Endothelial cell of umbilical vein (primary cell): ENCODE measurements at regions not wholly inside any gene's neighbourhood (a gene's known extent, or its start where the extent isn't known, plus 50 kb on each side); places are given as distances from the start of the nearest gene placed in this dataset.

Experiments
- BruUV-seq: library from RNA; stranded (reverse); fragments of 400-500 nt; replicated peaks from 2 replicates; lab custom pipeline; 2021; lab: Mats Ljungman, UMichigan
- CTCF ChIA-PET: fragments of 300-600, 350-600 bp; sonication (Branson Sonifier 250); formaldehyde crosslinking; loops from one replicate; lab custom pipeline; 2021; ENCODE audit warnings: antibody characterized with exemption, inconsistent platforms; lab: Charles Lee
- POLR2A ChIA-PET: fragments of 300-600, 350-600 bp; sonication (Branson Sonifier 250); formaldehyde crosslinking; loops from one replicate; lab custom pipeline; 2021; ENCODE audit warnings: antibody characterized with exemption, inconsistent platforms; lab: Charles Lee
- DNase-seq: peaks from one replicate; pipeline ENCODE4 v3.0.0-alpha.2; 2011; ENCODE audit warnings: low read depth, low spot score
- FAIRE-seq: peaks from 2 replicates; lab custom pipeline; 2011; peaks lifted over from hg19 to GRCh38; lab: Jason Lieb, UNC
- H2AFZ ChIP-seq: 2 replicates; pipeline ENCODE4 v1.6.0; 2012; ENCODE audit warnings: low read depth, low read length, control low read depth, inconsistent platforms
- H3K27ac ChIP-seq: 2 replicates; pipeline ENCODE4 v1.5.1; 2011; ENCODE audit warnings: low read depth, mild to moderate bottlenecking, control low read depth, low read length, moderate library complexity; ENCODE audit not compliant: insufficient read depth
- H3K27me3 ChIP-seq, 2 experiments: 2 replicates each; pipeline versions ENCODE4 v1.6.0 to v1.6.1; 2011; ENCODE audit warnings: low read length in 2 of 2, mixed read lengths in 1 of 2; ENCODE audit not compliant: control insufficient read depth in 2 of 2, insufficient read depth in 2 of 2
- H3K36me3 ChIP-seq, 2 experiments: 2 replicates in 1 of 2; 3 replicates in 1 of 2; pipeline ENCODE4 v1.5.1; 2011; ENCODE audit warnings: low read length in 2 of 2, mild to moderate bottlenecking in 1 of 2, moderate library complexity in 1 of 2; ENCODE audit not compliant: control insufficient read depth in 2 of 2, insufficient read depth in 2 of 2; ENCODE audit errors: extremely low read depth in 1 of 2
- H3K4me1 ChIP-seq: 3 replicates; pipeline ENCODE4 v1.5.1; 2011; ENCODE audit warnings: mild to moderate bottlenecking, low read length; ENCODE audit not compliant: control insufficient read depth, insufficient read depth; ENCODE audit errors: extremely low read depth
- H3K4me2 ChIP-seq: 2 replicates; pipeline ENCODE4 v1.6.1; 2011; ENCODE audit warnings: low read length, control low read depth, mixed read lengths; ENCODE audit not compliant: insufficient read depth
- H3K4me3 ChIP-seq, 3 experiments: fragments of 200-600 bp in 1 of 3; sonication (generic), shearing (Covaris generic) in 1 of 3; replicated peaks in 1 of 3; 2 replicates each; pipeline ENCODE4 v1.5.1; 2011 to 2016; ENCODE audit warnings: control low read depth in 3 of 3, low read length in 3 of 3, mild to moderate bottlenecking in 2 of 3, inconsistent platforms in 1 of 3, low read depth in 1 of 3, moderate library complexity in 1 of 3; ENCODE audit not compliant: insufficient read depth in 1 of 3
- H3K79me2 ChIP-seq: 2 replicates; pipeline ENCODE4 v1.6.0; 2012; ENCODE audit warnings: low read length, inconsistent platforms; ENCODE audit not compliant: control insufficient read depth, insufficient read depth
- H3K9ac ChIP-seq: replicated peaks from 2 replicates; pipeline ENCODE3; 2011; ENCODE audit warnings: low read length, control low read depth; ENCODE audit not compliant: insufficient read depth; ENCODE audit errors: extremely low read depth
- H3K9me1 ChIP-seq: replicated peaks from 3 replicates; pipeline ENCODE4 v1.6.0; 2011; ENCODE audit warnings: mild to moderate bottlenecking, low read length; ENCODE audit not compliant: control insufficient read depth, insufficient read depth; ENCODE audit errors: extremely low read depth
- H3K9me3 ChIP-seq: replicated peaks from 2 replicates; pipeline ENCODE4 v1.5.1; 2012; ENCODE audit warnings: low read length, inconsistent platforms; ENCODE audit not compliant: control insufficient read depth, insufficient read depth
- H4K20me1 ChIP-seq: replicated peaks from 2 replicates; pipeline ENCODE3; 2011; ENCODE audit warnings: mild to moderate bottlenecking, low read length; ENCODE audit not compliant: control insufficient read depth, insufficient read depth; ENCODE audit errors: extremely low read depth
- CTCF ChIP-seq, 2 donors: IDR thresholded peaks; 1 replicate in 1 of 2; 2 replicates in 1 of 2; pipeline ENCODE4 v1.5.1; 2011; ENCODE audit warnings: low read length in 2 of 2, mild to moderate bottlenecking in 2 of 2, moderate library complexity in 2 of 2, control low read depth in 1 of 2, inconsistent platforms in 1 of 2, low read depth in 1 of 2; ENCODE audit not compliant: insufficient read depth in 1 of 2; ENCODE audit errors: extremely low read depth in 1 of 2
- EZH2 ChIP-seq: IDR thresholded peaks from 2 replicates; pipeline ENCODE4 v1.6.1; 2012; ENCODE audit warnings: borderline replicate concordance, low read depth, mild to moderate bottlenecking, moderate library complexity, low read length, inconsistent platforms; ENCODE audit not compliant: severe bottlenecking
- FOS ChIP-seq: IDR thresholded peaks from 2 replicates; pipeline ENCODE4 v1.6.1; 2011; ENCODE audit warnings: mild to moderate bottlenecking, low read length, moderate library complexity, borderline replicate concordance; ENCODE audit not compliant: insufficient read depth
- GATA2 ChIP-seq: IDR thresholded peaks from 2 replicates; pipeline ENCODE4 v1.7.0; 2011; ENCODE audit warnings: low read depth, mild to moderate bottlenecking, moderate library complexity, mixed read lengths, low read length; ENCODE audit not compliant: insufficient read length, insufficient read depth
- JUN ChIP-seq: IDR thresholded peaks from 2 replicates; pipeline ENCODE4 v1.6.1; 2011; ENCODE audit warnings: borderline replicate concordance, low read depth; ENCODE audit not compliant: insufficient read length, insufficient read depth
- MAX ChIP-seq: IDR thresholded peaks from 2 replicates; pipeline ENCODE4 v1.6.1; 2011; ENCODE audit not compliant: insufficient read depth, insufficient read length
- MYC ChIP-seq: IDR thresholded peaks from one replicate; pipeline ENCODE4 v1.6.1; 2011; ENCODE audit warnings: mild to moderate bottlenecking, low read depth, low read length
- POLR2A ChIP-seq: IDR thresholded peaks from 2 replicates; pipeline ENCODE4 v1.6.1; 2012; ENCODE audit warnings: low read depth, mild to moderate bottlenecking, control low read depth, low read length
- POLR2AphosphoS5 ChIP-seq: IDR thresholded peaks from 2 replicates; pipeline ENCODE4 v1.6.1; 2012; ENCODE audit warnings: low read depth, mild to moderate bottlenecking, control low read depth, low read length, moderate library complexity; ENCODE audit not compliant: insufficient read depth
- dilution Hi-C: fragments of 300-500 bp; cut with MboI; formaldehyde crosslinking; loops from one replicate; pipeline ENCODE4 v1.15.0; 2019; ENCODE audit warnings: low sequenced_read_pairs; ENCODE audit not compliant: extremely low pct_ligation_motif_present
- intact Hi-C: fragments of 100-400 bp; cut with micrococcal nuclease; formaldehyde crosslinking; loops from one replicate; pipeline ENCODE4 v1.10.0; 2022

GRCh38 chr3:107285197-107285596 is 92.0 kb upstream of the CCDC54 start:
- Histone ChIP-seq H3K27ac (no peak overlapping the region), H3K27me3 (peaks cover 5 to 15% of the 10 kb centered on the region in 2 experiments), H2AFZ (no peak overlapping the region), H4K20me1 (no peaks in the 10 kb centered on the region), H3K9me1 (no peaks in the 10 kb centered on the region), H3K9me3 (no peaks in the 10 kb centered on the region), H3K36me3 (no peaks in the 10 kb centered on the region), H3K4me1 (no peaks in the 10 kb centered on the region), H3K9ac (no peak overlapping the region), H3K4me3 (no peak overlapping the region), H3K79me2 (no peaks in the 10 kb centered on the region), H3K4me2 (no peak overlapping the region)
- TF ChIP-seq FOS = no peak
- no peak for TF ChIP-seq EZH2
- TF ChIP-seq JUN = no peak
- TF ChIP-seq POLR2A = no peak
- no peak for TF ChIP-seq GATA2
- TF ChIP-seq CTCF (IDR thresholded peaks at IDR 0.05; ENCODE audit: extremely low read depth in 1 of 2, insufficient read depth in 1 of 2, low read depth in 1 of 2, low read length in 2 of 2) = no peak
- TF ChIP-seq MYC = no peak
- TF ChIP-seq MAX = no peak
- TF ChIP-seq POLR2AphosphoS5 = no peak
- ChIA-PET CTCF (interaction anchor here (1.0 to 2.4 kb wide), 3 partner anchors 14 to 50 kb away, joined by 3 to 11 read pairs (median 4); no protein-coding TSS in a partner anchor), POLR2A (no interaction called here)
- no TSS peak for BruUV-seq
- FAIRE-seq (no peak), DNase-seq (no peak)
- dilution Hi-C loops (no loop called here), intact Hi-C loops (no loop called here)
